NCI-H2107 treated with DMSO at 0.1 percent for 48 hours (cell line): ENCODE measurements at regions not wholly inside any gene's neighbourhood (a gene's known extent, or its start where the extent isn't known, plus 50 kb on each side); places are given as distances from the start of the nearest gene placed in this dataset.

Experiments
- DNase-seq: peaks from one replicate; lab custom pipeline; 2025; ENCODE audit not compliant: unreplicated experiment; lab: John Stamatoyannopoulos, UW

DNA sequence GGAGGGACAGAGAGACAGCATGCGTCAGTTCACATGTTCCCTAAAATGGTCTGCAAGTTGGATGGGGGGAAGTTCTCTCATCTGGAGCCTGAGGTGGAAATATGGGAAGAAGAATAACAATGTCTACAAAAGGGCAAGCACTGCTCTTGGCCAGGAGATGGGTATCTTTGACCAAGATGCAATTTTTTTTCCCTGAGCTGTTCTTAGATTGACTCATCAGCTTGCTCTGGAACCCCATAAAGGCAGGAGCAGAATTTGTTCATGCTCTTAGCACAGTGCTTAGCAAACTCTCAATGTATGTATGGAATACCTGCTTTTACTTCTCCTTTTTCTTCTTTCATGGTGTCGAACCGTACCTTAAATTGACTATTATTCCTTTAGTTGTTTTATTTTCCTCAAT lies 90.5 kb upstream of the ZNF827 start:
- DNase-seq = no peak

DNA sequence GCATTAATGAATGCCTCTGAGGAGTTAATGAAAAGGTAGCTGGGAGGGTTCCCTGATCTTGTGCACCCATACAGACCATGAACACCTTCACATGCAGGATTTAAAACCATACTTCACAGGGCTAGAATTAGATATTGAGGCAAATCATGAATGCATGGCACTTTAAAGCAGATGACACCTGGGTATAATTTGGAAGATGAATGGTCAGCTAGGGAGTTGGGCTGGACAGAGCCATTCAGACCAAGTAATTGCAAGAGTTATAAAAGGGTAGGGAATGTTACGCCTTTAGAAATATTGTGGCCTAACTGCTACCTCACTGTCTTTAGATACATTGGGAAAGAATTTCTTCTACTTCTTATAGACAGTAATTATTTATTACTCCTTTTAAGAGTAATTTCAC lies 89.1 kb upstream of the ZNF827 start:
- no peak for DNase-seq

- no peak for DNase-seq
Observed at GRCh38 chr4:146023334-146023967, 84.8 kb upstream of the ZNF827 start.

DNA sequence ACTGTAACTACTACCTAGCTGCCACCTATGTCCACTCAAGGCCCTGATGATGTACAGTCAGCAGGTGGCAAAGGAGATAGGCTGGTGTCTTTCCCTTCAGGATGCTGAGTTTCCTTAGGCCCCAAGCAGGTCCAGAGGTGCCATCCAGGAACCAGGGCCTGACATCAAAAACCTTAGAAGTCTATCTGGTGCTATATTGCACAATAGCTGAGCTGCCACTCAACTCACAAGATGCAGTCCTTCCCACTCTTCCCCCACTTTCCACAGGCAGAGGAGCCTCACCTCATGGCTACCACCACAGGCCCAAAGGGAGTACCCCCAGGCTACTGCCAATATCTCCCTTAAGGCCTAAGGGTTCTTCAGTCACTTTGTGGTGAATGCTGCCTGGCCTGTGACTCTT lies 83.9 kb upstream of the ZNF827 start:
- DNase-seq = no peak

DNA sequence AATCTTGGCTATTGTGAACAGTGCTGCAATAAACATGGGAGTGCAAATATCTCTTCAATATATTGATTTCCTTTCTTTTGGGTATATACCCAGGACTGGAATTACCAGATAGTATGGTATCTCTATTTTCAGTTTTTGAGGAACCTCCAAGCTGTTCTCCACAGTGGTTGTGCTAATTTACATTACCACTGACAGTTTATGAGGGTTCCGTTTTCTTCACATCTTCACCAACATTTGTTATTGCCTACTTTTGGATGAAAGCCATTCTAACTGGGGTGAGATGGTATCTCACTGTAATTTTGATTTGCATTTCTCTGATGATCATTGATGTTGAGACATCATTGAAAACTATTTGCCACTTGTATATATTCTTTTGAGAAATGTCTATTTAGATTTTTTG lies 79.6 kb upstream of the ZNF827 start:
- DNase-seq = no peak

- DNase-seq = no peak
Observed at GRCh38 chr4:146004730-146005129, 66.1 kb upstream of the ZNF827 start.

DNA sequence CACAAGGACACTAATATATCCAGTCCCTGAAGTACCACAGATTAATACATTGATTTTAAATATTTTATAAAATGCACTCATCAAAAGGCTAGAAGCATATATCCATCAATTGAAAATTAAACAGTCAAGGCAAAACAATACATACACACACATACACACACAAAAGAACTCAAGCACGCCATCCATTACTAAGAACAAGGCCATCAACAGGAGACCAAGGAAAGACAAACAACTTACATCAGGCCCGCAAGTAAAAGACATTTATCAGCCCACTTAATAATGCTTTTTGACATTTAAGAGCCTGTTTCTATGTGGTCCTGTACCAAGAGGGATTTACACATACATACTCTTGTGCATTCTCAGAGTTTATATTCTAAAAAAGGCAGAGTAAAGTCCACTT lies 50.0 kb upstream of the ZNF827 start:
- DNase-seq = no peak
